ENCODE measurements at regions not wholly inside any gene's neighbourhood (a gene's known extent, or its start where the extent isn't known, plus 50 kb on each side); places are given as distances from the start of the nearest gene placed in this dataset.

DNA sequence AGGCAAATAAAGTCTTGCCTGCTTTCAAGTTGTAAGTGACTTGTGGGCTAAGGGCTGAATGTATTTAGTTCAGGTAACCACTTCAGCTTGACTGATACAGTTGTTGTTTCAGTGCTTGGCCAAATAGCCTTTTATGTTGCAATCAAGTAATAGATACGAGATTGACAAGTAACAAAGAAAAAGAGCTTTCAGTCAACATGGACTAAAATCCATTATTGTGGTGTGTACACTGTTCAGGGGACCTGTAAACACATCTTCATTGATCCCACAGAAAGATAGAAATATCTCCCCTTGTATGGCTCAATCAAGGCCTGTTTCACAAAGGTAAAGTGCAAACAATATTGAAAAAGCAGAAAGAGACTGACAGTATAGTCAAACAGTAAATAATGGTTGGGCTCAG is 224.8 kb upstream of the TMCO5A start:
- TF ChIP-seq POLR2AphosphoS5 (IDR thresholded peaks at IDR 0.05), result no peak
- TF ChIP-seq, protein P1, sequence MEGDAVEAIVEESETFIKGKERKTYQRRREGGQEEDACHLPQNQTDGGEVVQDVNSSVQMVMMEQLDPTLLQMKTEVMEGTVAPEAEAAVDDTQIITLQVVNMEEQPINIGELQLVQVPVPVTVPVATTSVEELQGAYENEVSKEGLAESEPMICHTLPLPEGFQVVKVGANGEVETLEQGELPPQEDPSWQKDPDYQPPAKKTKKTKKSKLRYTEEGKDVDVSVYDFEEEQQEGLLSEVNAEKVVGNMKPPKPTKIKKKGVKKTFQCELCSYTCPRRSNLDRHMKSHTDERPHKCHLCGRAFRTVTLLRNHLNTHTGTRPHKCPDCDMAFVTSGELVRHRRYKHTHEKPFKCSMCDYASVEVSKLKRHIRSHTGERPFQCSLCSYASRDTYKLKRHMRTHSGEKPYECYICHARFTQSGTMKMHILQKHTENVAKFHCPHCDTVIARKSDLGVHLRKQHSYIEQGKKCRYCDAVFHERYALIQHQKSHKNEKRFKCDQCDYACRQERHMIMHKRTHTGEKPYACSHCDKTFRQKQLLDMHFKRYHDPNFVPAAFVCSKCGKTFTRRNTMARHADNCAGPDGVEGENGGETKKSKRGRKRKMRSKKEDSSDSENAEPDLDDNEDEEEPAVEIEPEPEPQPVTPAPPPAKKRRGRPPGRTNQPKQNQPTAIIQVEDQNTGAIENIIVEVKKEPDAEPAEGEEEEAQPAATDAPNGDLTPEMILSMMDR (IDR thresholded peaks at IDR 0.05), result no peak
- TF ChIP-seq EP300 (IDR thresholded peaks at IDR 0.05; ENCODE audit: low read depth), result no peak
- no peak for TF ChIP-seq POLR2A (IDR thresholded peaks at IDR 0.05)
- intact Hi-C loops (cut with DNase I; ENCODE audit: low total_unique reads), result no loop called here

DNA sequence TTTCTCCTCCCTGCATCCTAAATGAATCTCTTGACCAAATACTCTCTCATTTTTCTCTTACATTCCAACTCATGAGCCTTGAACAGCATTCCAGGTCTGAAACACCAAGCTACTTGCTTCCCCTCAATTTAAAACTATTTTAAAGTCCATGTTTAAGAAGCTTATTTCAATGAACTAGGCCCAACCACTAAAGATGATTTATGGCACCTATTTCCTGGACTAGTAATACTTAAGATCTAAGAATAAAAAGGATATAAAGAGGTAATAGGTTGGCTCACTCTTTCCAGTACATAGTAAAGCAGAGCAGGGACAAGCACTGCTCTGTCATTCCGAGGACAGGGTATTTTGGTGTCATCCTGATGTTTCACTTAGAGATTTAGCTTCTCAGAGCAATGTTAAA is 219.3 kb upstream of the TMCO5A start:
- peaks cover 0 to 5% of the 10 kb centered on the region in 2 donors for H3K9me3 ChIP-seq
- WGBS, 2 donors (ENCODE audit: low coverage in 1 of 2), result 60 to 63% methylated on average over 1 of the region's 1 CpG
- in situ Hi-C loops (cut with MboI; ENCODE audit: low pct_ligation_motif_present in 1 of 4, low pct_unique_long_range_greater_than_20kb in 1 of 4, low sequenced_read_pairs in 3 of 4) (no loop called here), intact Hi-C loops (cut with DNase I; ENCODE audit: low total_unique reads) (no loop called here)
- no peak for TF ChIP-seq EP300 (IDR thresholded peaks at IDR 0.05; ENCODE audit: low read depth)
- DNase-seq, result no peak
- no peaks in the 10 kb centered on the region for H3K36me3 ChIP-seq
- H3K27ac ChIP-seq, result no peak overlapping the region
- no peak overlapping the region for H3K4me3 ChIP-seq
- H3K27me3 ChIP-seq, result no peaks in the 10 kb centered on the region
- H3K4me1 ChIP-seq, result no peaks in the 10 kb centered on the region

More for the DNA sequence above, 224.8 kb upstream of the TMCO5A start:
- H3K4me1 ChIP-seq, result no peaks in the 10 kb centered on the region
- no peaks in the 10 kb centered on the region for H3K27me3 ChIP-seq
- H3K36me3 ChIP-seq, result no peaks in the 10 kb centered on the region
- no peak for DNase-seq
- H3K4me3 ChIP-seq, result no peak overlapping the region
- WGBS, 2 donors (ENCODE audit: low coverage in 1 of 2), result 38 to 59% methylated on average over 1 of the region's 1 CpG
- in situ Hi-C loops (cut with MboI; ENCODE audit: low pct_ligation_motif_present in 1 of 4, low pct_unique_long_range_greater_than_20kb in 1 of 4, low sequenced_read_pairs in 3 of 4), result no loop called here
- no peak overlapping the region for H3K27ac ChIP-seq
- peaks cover 0 to 5% of the 10 kb centered on the region in 2 donors for H3K9me3 ChIP-seq

DNA sequence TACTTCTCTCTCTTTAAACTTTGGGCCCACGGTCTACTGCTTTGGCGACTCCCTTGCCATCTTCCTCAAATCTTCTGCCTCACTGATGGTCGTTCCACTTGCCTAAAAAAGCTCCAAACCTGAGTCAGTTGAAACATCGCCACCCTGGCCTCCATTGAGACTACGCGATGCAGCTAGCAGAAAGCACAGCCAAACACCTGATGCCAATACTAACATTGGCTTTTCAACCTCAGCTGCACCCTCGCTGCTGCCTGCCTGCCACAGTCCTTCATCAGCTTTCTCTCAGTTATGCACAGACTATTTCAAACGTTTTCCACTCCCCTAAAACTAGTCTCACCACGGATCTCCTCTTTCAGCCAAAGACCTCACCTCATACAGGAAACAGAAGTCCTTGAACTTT is 214.2 kb upstream of the TMCO5A start:
- Histone ChIP-seq H3K9me3 (no peaks in the 10 kb centered on the region), H3K36me3 (no peaks in the 10 kb centered on the region), H3K27me3 (no peaks in the 10 kb centered on the region), H3K4me1 (no peaks in the 10 kb centered on the region), H3K27ac (no peak overlapping the region), H3K4me3 (no peak overlapping the region)
- intact Hi-C loops (cut with DNase I; ENCODE audit: low total_unique reads) (no loop called here), in situ Hi-C loops (cut with MboI; ENCODE audit: low pct_ligation_motif_present in 1 of 4, low pct_unique_long_range_greater_than_20kb in 1 of 4, low sequenced_read_pairs in 3 of 4) (no loop called here)
- TF ChIP-seq, protein P1 (IDR thresholded peaks at IDR 0.05), result no peak
- TF ChIP-seq POLR2A (IDR thresholded peaks at IDR 0.05) (no peak), EP300 (IDR thresholded peaks at IDR 0.05; ENCODE audit: low read depth) (no peak), POLR2AphosphoS5 (IDR thresholded peaks at IDR 0.05) (no peak)
- 61 to 75% methylated on average over 7 to 9 of the region's 9 CpGs for WGBS, 2 donors (ENCODE audit: low coverage in 1 of 2)
- DNase-seq, result no peak

DNA sequence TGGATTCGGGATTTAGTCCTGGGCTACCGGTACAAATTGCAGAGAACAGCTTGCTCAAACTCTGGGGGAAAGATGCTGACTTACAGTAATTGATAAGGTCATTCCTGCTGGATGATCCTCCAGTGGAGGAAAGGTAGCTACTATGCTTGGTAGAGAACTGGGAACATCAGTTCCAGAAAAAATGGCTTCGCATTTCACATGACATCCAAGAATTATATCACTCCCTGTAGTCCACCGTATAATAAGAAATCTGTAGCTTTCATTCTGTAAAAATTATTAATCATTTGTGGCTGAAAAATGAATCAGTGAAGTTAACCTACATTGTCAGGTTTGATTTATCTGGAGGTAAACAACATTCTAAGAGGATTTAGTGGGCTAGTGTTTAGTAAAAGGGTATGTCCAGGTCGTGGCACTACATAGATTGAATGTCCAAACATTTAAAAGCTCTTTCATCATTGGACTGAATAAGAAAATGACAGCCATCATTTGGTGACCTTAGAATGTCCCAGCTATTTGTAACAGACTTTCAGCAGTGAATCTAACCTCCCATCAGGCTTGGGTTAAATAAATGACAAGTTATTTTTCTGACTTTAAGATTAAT is 203.2 kb upstream of the TMCO5A start:
- WGBS, 2 donors (ENCODE audit: low coverage in 1 of 2), result 61 to 76% methylated on average over 3 to 5 of the region's 5 CpGs
- TF ChIP-seq, protein P1 (IDR thresholded peaks at IDR 0.05), result no peak
- no peak for TF ChIP-seq POLR2AphosphoS5 (IDR thresholded peaks at IDR 0.05)
- no peak for TF ChIP-seq POLR2A (IDR thresholded peaks at IDR 0.05)
- Histone ChIP-seq H3K9me3 (no peaks in the 10 kb centered on the region), H3K27ac (no peak overlapping the region), H3K4me3 (no peak overlapping the region), H3K27me3 (no peaks in the 10 kb centered on the region), H3K4me1 (no peaks in the 10 kb centered on the region), H3K36me3 (no peaks in the 10 kb centered on the region)
- intact Hi-C loops (cut with DNase I; ENCODE audit: low total_unique reads) (no loop called here), in situ Hi-C loops (cut with MboI; ENCODE audit: low pct_ligation_motif_present in 1 of 4, low pct_unique_long_range_greater_than_20kb in 1 of 4, low sequenced_read_pairs in 3 of 4) (no loop called here)
- no peak for DNase-seq

DNA sequence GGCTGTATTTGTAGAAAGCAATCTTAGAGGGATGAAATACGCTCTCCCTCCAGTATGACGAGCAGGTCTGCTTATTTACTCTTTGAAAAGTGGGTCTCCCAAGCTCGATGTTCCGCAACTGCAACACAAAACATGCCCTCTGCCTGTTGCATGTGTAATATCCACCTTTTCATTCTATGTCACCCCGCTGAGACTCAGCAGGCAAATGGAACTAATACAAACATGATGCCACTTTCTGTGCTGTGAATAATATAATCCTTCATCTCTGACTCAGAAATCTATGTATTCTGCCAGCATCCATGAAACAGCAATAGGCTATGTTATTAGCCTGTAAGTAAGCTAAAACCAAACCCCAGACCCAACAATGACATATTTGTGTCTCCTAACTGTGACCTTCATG is 200.8 kb upstream of the TMCO5A start:
- in situ Hi-C loops (cut with MboI; ENCODE audit: low pct_ligation_motif_present in 1 of 4, low pct_unique_long_range_greater_than_20kb in 1 of 4, low sequenced_read_pairs in 3 of 4) (no loop called here), intact Hi-C loops (cut with DNase I; ENCODE audit: low total_unique reads) (no loop called here)
- no peaks in the 10 kb centered on the region for H3K36me3 ChIP-seq
- no peaks in the 10 kb centered on the region for H3K4me1 ChIP-seq
- no peak overlapping the region for H3K4me3 ChIP-seq
- 82 to 88% methylated on average over 5 of the region's 5 CpGs for WGBS, 2 donors (ENCODE audit: low coverage in 1 of 2)
- no peaks in the 10 kb centered on the region for H3K9me3 ChIP-seq
- no peak for DNase-seq
- no peak overlapping the region for H3K27ac ChIP-seq
- H3K27me3 ChIP-seq, result no peaks in the 10 kb centered on the region
- TF ChIP-seq, protein P1 (IDR thresholded peaks at IDR 0.05), result no peak
- TF ChIP-seq EP300 (IDR thresholded peaks at IDR 0.05; ENCODE audit: low read depth), result no peak
- no peak for TF ChIP-seq POLR2A (IDR thresholded peaks at IDR 0.05)
- no peak for TF ChIP-seq POLR2AphosphoS5 (IDR thresholded peaks at IDR 0.05)
